NOMO-1 (cell line): ENCODE measurements at regions not wholly inside any gene's neighbourhood (a gene's known extent, or its start where the extent isn't known, plus 50 kb on each side); places are given as distances from the start of the nearest gene placed in this dataset.
"Not testable (repeated sequence)": the region's sequence is repeated elsewhere in the genome, so short reads cannot be mapped to it uniquely, and the experiment has no call there.

Source experiments
- DNase-seq, 2 experiments: peaks; one replicate each; lab custom pipeline; 2025; ENCODE audit not compliant: unreplicated experiment in 2 of 2; lab: John Stamatoyannopoulos, UW

- no peak for DNase-seq
Measured at GRCh38 chr12:131466932-131467331, 244.0 kb upstream of the SFSWAP start.

- DNase-seq, result no peak
Measured at GRCh38 chr12:131468206-131468605, 242.7 kb upstream of the SFSWAP start.

- DNase-seq, result not testable (repeated sequence)
Measured at GRCh38 chr12:131469945-131470344, 240.9 kb upstream of the SFSWAP start.

- no peak for DNase-seq
Measured at GRCh38 chr12:131471271-131471905, 239.5 kb upstream of the SFSWAP start.

DNA sequence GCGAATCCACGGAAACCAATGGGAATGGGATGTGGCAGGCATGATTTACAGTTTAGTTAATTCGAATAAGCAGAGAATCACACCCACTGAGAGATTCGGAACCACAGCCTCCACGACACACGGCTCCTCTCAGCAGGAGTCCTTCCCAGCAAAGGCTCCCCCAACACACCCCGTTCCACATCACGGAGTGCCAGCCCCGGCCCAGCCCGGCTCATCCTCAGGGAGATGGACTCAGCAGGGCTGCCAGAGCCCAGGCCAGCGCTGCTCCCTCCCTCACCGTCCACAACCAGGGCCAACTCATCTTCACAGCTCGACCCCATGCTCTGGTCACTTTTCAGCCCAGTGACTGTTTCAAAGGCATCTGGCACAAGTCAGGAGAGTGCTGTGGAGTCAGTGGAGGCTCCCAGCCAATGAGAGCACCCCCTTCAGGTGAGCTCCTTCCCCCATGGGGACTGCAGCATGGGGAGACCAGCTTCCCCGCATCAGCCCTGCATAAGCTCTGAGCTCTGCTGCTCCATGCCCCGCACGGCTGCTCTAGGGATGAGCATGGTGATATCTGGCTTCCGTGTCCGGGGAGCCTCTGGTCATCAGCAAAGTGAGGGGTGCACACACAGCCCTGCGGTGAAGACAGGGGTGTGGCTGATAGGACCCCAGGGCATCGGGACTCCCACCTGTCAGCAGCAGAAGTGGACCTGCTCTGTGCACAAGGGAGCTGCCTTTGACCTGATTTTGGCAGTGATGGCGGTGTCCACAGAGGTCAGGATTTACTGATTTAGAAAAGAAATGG, 238.8 kb upstream of the SFSWAP start:
- DNase-seq, result no peak

DNA sequence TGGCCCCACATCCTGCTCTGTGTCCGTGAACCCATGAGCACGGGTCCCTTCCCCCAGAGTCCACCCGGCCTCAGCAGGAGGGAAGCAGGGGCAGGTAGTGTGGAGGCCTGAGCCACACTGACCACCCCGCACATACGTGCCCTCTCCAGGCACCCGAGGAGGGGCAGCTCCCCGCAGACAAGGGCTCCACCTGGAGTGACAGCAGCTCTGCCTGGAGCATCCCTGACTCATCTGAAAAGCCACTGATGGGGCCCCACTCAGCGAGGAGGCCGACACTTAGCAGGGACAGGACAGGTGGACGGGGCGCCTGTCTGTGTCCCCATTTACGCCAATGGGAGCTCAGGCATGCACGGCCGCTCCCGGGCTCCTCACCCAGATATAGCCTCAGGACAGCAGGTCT, 237.6 kb upstream of the SFSWAP start:
- no peak for DNase-seq

DNA sequence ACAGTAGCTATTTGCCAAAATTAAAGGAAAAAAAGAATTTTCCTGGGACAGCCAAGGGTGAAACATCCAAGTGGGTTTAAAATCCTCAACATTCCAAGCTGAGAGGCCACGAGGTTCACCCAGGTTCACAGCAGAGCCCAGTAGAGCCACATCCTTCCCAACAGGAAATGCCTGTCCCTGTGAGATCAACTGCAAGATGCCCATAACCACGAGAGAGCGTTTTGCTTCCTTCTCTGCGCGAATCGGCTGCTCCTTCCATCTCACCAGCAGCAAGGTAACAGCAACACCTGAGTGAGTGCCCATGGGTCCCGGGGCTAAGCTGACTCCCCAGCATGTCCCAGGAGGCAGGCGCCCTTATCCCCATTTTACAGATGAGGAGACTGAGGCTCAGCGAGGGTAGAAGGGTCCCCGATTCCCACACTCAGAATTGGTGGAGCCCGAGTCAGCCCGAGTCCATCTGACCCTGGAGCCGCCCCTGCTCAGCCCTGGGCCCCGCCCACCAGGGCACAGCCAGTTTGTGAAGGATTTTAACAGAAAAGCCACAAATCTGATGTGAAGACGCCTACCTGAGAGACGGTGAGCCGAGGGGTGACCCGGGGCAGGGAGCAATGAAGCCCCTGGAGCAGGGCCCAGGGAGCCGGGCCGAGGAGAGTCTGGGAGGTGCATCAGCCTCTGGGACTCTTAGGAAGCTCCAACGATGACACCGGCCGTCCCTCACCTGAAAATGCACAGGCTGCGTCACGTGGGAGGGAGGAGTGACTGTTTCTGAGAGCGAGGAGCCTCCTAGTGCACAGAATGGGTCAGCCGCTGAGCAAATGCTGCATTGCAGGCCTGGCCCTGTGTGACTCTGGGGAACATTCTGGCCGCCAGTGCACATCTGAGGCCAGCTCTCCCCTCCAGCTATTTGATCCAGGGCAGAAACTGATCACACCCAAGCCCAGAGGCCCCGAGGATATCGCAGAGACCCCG, 236.9 kb upstream of the SFSWAP start:
- no peak for DNase-seq

DNA sequence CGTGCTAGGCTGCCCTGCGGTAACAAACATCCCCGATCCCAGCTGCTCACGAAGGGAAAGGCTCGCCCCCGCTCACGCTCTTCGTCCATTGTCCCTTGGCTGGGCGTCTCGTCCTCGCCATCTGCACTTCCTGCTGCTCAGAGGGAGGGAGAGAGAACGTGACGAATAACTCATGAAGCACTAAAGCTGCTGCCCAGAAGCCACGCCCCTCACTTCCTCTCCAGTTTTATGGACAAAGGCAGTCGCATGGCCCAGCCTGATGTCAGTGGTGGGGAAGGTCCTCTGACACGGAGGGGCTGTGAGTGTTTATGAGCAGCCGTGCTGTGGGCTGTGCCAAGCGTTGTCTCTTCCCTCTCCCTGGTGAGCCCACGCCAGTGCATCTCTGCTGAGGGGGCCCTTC, 235.9 kb upstream of the SFSWAP start:
- not testable (repeated sequence) for DNase-seq

DNA sequence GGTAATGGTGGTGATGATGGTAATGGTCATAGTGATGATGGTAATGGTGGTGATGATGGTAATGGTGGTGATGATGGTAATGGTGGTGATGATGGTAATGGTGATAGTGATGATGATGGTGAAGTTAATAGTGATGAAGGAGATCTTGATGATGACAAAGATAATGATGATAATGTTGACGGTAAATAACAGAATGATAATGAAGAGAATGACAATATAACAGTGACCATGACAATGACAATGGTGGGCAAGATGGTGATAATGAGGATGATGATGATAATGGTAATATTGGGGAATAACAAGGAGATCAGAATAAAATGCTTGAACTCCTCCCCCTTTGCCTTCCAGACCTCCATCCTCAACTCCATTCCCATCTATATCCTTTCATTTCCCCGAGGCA, 233.3 kb upstream of the SFSWAP start:
- DNase-seq, result no peak

DNA sequence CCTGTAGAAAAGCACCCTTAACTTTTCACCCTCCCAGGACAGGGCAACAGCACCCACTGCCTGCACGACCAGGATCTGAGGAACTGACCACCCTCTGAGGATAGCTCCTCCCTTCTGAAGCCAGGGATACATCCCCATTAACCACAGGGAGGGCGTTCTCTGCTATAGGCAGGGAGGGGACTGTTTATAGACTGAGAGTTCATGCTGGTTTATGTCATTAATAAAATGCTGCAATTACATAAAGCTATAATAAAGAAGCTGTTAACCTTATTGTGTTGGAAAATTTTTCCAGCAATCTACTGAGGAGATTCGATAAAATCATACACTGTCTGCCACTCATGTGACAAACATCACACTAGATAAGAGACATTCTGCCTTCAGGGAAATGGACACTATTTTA, 232.4 kb upstream of the SFSWAP start:
- DNase-seq, result no peak

- DNase-seq, result no peak
Measured at GRCh38 chr12:131482199-131482598, 228.7 kb upstream of the SFSWAP start.

DNA sequence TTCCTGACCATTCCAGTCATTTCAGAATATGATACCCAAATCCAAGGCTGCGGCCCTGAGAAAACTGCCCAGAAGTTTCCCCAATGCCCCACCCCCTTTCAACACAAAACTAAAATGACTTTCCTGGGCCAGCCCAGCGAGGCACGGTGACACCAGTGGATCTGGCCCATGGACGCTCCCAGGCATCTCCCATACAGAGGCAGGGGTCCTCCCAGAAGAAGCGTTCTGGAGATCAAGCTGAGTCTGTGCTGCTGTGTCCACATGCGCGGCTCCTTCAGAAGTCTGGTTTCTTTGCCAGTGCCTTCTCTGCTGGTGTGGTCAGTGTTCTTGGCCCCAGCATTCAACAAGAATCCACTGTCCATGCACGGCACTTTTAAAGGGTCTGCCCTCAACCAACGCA, 228.2 kb upstream of the SFSWAP start:
- DNase-seq, result no peak

GRCh38 chr12:131486451-131487230, 224.2 kb upstream of the SFSWAP start:
- DNase-seq, result no peak

- no peak for DNase-seq
Measured at GRCh38 chr12:131487388-131488124, 223.3 kb upstream of the SFSWAP start.

- no peak for DNase-seq
Measured at GRCh38 chr12:131489718-131490117, 221.2 kb upstream of the SFSWAP start.

GRCh38 chr12:131491155-131491554, 219.7 kb upstream of the SFSWAP start:
- no peak for DNase-seq

- no peak for DNase-seq
Measured at GRCh38 chr12:131491916-131492490, 218.9 kb upstream of the SFSWAP start.

DNA sequence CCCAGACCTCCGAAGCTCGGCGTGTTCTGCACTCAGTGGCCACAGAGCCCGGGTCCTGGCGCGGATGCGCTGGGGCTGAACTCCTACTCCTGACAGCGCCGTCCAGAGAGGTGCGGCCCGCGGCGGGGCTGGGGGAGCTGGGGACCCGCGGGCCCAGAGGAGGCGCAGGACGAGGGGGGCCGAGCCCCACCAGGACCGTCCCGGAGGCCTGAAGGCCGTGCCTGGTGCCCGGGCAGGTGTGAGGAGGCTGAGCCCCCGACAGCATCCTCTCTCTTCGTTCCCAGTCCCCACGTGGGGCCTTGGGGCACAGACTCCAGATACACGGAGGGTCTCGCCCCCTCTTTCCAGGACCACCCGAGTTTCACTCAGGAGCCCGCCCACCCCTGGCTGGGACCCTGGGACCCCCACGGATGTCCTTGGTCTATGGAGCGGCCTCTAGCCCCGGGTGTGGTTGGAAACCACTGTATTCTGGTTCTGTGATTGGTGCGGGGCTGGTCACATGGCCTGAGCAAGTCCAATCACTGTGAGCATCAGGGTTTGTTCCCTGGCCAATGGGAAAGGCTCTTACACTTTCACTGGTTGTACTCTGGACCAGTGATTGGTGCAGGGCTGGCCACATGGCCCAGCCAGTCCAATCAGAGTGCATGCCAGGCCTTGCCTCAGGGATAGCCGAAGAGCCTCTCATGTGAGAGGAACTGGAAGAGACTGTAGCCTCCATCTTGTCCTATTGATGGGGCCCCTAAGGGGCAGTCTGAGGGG, 217.6 kb upstream of the SFSWAP start:
- DNase-seq, result no peak

DNA sequence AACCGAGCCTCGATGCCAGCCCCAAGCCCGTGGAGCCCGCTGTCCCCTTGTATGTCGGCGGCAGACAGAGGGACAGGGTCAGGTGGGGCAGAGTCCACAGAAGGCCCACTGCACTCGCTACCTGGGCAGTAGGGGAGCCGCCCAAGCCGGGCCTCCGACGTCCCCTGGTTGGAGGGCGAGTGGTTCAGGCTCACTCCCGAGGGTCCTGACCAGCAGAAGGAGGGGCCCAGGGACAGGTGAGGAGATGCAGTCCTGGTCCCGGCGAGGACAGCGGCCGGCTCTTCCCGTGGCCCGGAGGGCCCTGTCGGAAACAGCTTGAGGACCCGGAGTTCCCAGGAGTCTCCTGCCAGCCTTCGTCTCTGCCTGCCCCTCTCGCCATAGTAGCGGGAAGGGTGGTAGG, 216.7 kb upstream of the SFSWAP start:
- DNase-seq, result no peak
